Thoracic aorta (tissue), 2 donors: ENCODE measurements at regions not wholly inside any gene's neighbourhood (a gene's known extent, or its start where the extent isn't known, plus 50 kb on each side); places are given as distances from the start of the nearest gene placed in this dataset.
"Not testable (repeated sequence)": the region's sequence is repeated elsewhere in the genome, so short reads cannot be mapped to it uniquely, and the experiment has no call there.

Experiments used
- ATAC-seq: fragments of 150-250 bp; one replicate; pipeline ENCODE4 v1.8.0; 2017; ENCODE audit warnings: low read depth; ENCODE audit not compliant: insufficient number of reproducible peaks, low FRiP score
- DNase-seq: peaks from one replicate; pipeline ENCODE4 v3.0.0-alpha.2; 2020; ENCODE audit warnings: low spot score
- H3K27ac ChIP-seq, 2 donors: fragments of 200-600 bp; sonication (generic); 1 replicate in 1 of 2; 2 replicates in 1 of 2; pipeline ENCODE4 v1.5.1; 2016; ENCODE audit warnings: mild to moderate bottlenecking in 2 of 2, moderate library complexity in 2 of 2
- H3K27me3 ChIP-seq: fragments of 200-600 bp; sonication (generic); replicated peaks from 2 replicates; pipeline ENCODE4 v1.6.0; 2016; ENCODE audit warnings: mild to moderate bottlenecking; ENCODE audit not compliant: insufficient read depth
- H3K36me3 ChIP-seq: fragments of 200-600 bp; sonication (generic); one replicate; pipeline ENCODE4 v1.5.1; 2016
- H3K4me1 ChIP-seq, 2 donors: fragments of 200-600 bp; sonication (generic); 1 replicate in 1 of 2; 2 replicates in 1 of 2; pipeline versions ENCODE4 v1.5.1 to v1.6.0; 2016; ENCODE audit warnings: low read depth in 2 of 2, mild to moderate bottlenecking in 1 of 2; ENCODE audit not compliant: control insufficient read depth in 1 of 2
- H3K4me3 ChIP-seq: fragments of 200-600 bp; sonication (generic); 2 replicates; pipeline ENCODE4 v1.5.1; 2016; ENCODE audit warnings: mild to moderate bottlenecking
- H3K9me3 ChIP-seq: fragments of 200-600 bp; sonication (generic); 2 replicates; pipeline ENCODE4 v1.5.1; 2016
- CTCF ChIP-seq: fragments of 200-600 bp; sonication (generic); IDR thresholded peaks from one replicate; pipeline ENCODE4 v1.5.1; 2019; ENCODE audit warnings: antibody characterized with exemption

- H3K4me1 ChIP-seq = peaks cover 9% of the 10 kb centered on the region in 2 donors
- H3K27me3 ChIP-seq = no peaks in the 10 kb centered on the region
- ATAC-seq (no peak), DNase-seq (no peak)
- no peak overlapping the region for H3K27ac ChIP-seq
- no peaks in the 10 kb centered on the region for H3K9me3 ChIP-seq
- no peak overlapping the region for H3K4me3 ChIP-seq
- no peaks in the 10 kb centered on the region for H3K36me3 ChIP-seq
- no peak for TF ChIP-seq CTCF
Measured at GRCh38 chr6:80603679-80604078, 497.2 kb downstream of the BCKDHB start.

- DNase-seq (no peak), ATAC-seq (no peak)
- Histone ChIP-seq H3K4me1 (no peaks in the 10 kb centered on the region), H3K27ac (no peak overlapping the region), H3K36me3 (no peaks in the 10 kb centered on the region), H3K9me3 (no peaks in the 10 kb centered on the region), H3K4me3 (no peak overlapping the region), H3K27me3 (no peaks in the 10 kb centered on the region)
- no peak for TF ChIP-seq CTCF
Measured at GRCh38 chr6:80594461-80594860, 488.0 kb downstream of the BCKDHB start.

- Histone ChIP-seq H3K4me3 (no peak overlapping the region), H3K4me1 (no peaks in the 10 kb centered on the region), H3K36me3 (no peaks in the 10 kb centered on the region), H3K27ac (no peak overlapping the region), H3K9me3 (no peaks in the 10 kb centered on the region), H3K27me3 (no peaks in the 10 kb centered on the region)
- no peak for TF ChIP-seq CTCF
- DNase-seq = no peak
- no peak for ATAC-seq
Measured at GRCh38 chr6:80592436-80592835, 486.0 kb downstream of the BCKDHB start.

- Histone ChIP-seq H3K27me3 (no peaks in the 10 kb centered on the region), H3K27ac (no peak overlapping the region), H3K36me3 (no peaks in the 10 kb centered on the region), H3K4me1 (no peaks in the 10 kb centered on the region), H3K9me3 (no peaks in the 10 kb centered on the region), H3K4me3 (no peak overlapping the region)
- TF ChIP-seq CTCF = no peak
- ATAC-seq (no peak), DNase-seq (no peak)
Measured at GRCh38 chr6:80586242-80586641, 479.8 kb downstream of the BCKDHB start.

- no peak for TF ChIP-seq CTCF
- DNase-seq (no peak), ATAC-seq (no peak)
- H3K4me1 ChIP-seq = peaks cover 3 to 28% of the 10 kb centered on the region in 2 donors
- no peaks in the 10 kb centered on the region for H3K36me3 ChIP-seq
- no peaks in the 10 kb centered on the region for H3K27me3 ChIP-seq
- no peak overlapping the region for H3K4me3 ChIP-seq
- no peaks in the 10 kb centered on the region for H3K9me3 ChIP-seq
- no peak overlapping the region for H3K27ac ChIP-seq
Measured at GRCh38 chr6:80579391-80580023, 473.0 kb downstream of the BCKDHB start.

- H3K4me3 ChIP-seq, H3K27ac ChIP-seq, DNase-seq, H3K9me3 ChIP-seq, H3K4me1 ChIP-seq, H3K36me3 ChIP-seq, ATAC-seq, H3K27me3 ChIP-seq: not testable (repeated sequence)
Measured at GRCh38 chr6:80573320-80573719, 466.8 kb downstream of the BCKDHB start.
